ENCODE measurements at regions not wholly inside any gene's neighbourhood (a gene's known extent, or its start where the extent isn't known, plus 50 kb on each side); places are given as distances from the start of the nearest gene placed in this dataset.

- POLR2A ChIA-PET, result no interaction called here
- no peaks in the 10 kb centered on the region for H3K36me3 ChIP-seq (ENCODE audit: control insufficient read depth in 2 of 2, insufficient read depth in 2 of 2, low read length in 1 of 2)
- no peak overlapping the region for H3K9ac ChIP-seq (ENCODE audit: control insufficient read depth, insufficient read depth, low read length)
- H3K79me2 ChIP-seq (ENCODE audit: control insufficient read depth, insufficient read depth, low read length), result no peaks in the 10 kb centered on the region
- ATAC-seq (no peak), DNase-seq (ENCODE audit: low read depth, low spot score) (no peak), FAIRE-seq (no peak)
- SMC1A ChIA-PET (ENCODE audit: uncharacterized antibody, unreplicated experiment), result no interaction called here
- no peak overlapping the region for H3K27ac ChIP-seq (ENCODE audit: control insufficient read depth, insufficient read depth)
- no peak overlapping the region for H3K4me2 ChIP-seq (ENCODE audit: control insufficient read depth, insufficient read depth)
- no peaks in the 10 kb centered on the region for H3K27me3 ChIP-seq (replicated peaks in 1 of 2; ENCODE audit: control insufficient read depth in 2 of 2, insufficient read depth in 2 of 2, low read length in 1 of 2)
- CTCF ChIA-PET, result interaction anchor here (0.9 to 1.5 kb wide), 2 partner anchors 42 to 167 kb away, joined by 3 to 4 read pairs; no protein-coding TSS in a partner anchor
- in situ Hi-C loops (cut with MboI), result no loop called here
- H3K4me3 ChIP-seq, result no peak overlapping the region
- H2AFZ ChIP-seq (ENCODE audit: control insufficient read depth, low read depth, low read length), result no peak overlapping the region
- RAD21 ChIA-PET (ENCODE audit: unreplicated experiment), result no interaction called here
- no TSS peak for BruUV-seq (replicated peaks)
- H4K20me1 ChIP-seq (ENCODE audit: control insufficient read depth, insufficient read depth), result no peaks in the 10 kb centered on the region
- no peaks in the 10 kb centered on the region for H3K9me3 ChIP-seq (replicated peaks; ENCODE audit: control insufficient read depth, insufficient read depth, low read length)
- no peaks in the 10 kb centered on the region for H3K4me1 ChIP-seq (ENCODE audit: control insufficient read depth, insufficient read depth, low read length)
- intact Hi-C loops (cut with micrococcal nuclease; ENCODE audit: unreplicated experiment), result no loop called here
- TF ChIP-seq ESRRA (IDR thresholded peaks at IDR 0.05; ENCODE audit: low read length) (no peak), MAX (IDR thresholded peaks at IDR 0.05; ENCODE audit: low read depth, low read length) (no peak), EED (IDR thresholded peaks at IDR 0.05; ENCODE audit: low read depth) (no peak), ZBTB11 (CRISPR knock-in tag; IDR thresholded peaks at IDR 0.05) (no peak), MYC (IDR thresholded peaks at IDR 0.05; ENCODE audit: insufficient read depth, insufficient read length, insufficient replicate concordance, low read length, severe bottlenecking) (no peak)
- TF ChIP-seq, protein P1, sequence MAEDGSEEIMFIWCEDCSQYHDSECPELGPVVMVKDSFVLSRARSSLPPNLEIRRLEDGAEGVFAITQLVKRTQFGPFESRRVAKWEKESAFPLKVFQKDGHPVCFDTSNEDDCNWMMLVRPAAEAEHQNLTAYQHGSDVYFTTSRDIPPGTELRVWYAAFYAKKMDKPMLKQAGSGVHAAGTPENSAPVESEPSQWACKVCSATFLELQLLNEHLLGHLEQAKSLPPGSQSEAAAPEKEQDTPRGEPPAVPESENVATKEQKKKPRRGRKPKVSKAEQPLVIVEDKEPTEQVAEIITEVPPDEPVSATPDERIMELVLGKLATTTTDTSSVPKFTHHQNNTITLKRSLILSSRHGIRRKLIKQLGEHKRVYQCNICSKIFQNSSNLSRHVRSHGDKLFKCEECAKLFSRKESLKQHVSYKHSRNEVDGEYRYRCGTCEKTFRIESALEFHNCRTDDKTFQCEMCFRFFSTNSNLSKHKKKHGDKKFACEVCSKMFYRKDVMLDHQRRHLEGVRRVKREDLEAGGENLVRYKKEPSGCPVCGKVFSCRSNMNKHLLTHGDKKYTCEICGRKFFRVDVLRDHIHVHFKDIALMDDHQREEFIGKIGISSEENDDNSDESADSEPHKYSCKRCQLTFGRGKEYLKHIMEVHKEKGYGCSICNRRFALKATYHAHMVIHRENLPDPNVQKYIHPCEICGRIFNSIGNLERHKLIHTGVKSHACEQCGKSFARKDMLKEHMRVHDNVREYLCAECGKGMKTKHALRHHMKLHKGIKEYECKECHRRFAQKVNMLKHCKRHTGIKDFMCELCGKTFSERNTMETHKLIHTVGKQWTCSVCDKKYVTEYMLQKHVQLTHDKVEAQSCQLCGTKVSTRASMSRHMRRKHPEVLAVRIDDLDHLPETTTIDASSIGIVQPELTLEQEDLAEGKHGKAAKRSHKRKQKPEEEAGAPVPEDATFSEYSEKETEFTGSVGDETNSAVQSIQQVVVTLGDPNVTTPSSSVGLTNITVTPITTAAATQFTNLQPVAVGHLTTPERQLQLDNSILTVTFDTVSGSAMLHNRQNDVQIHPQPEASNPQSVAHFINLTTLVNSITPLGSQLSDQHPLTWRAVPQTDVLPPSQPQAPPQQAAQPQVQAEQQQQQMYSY (CRISPR knock-in tag; IDR thresholded peaks at IDR 0.05), result no peak
These were observed 1221.5 kb upstream of the ALCAM start for GRCh38 chr3:104145164-104145563.
